ENCODE measurements at regions not wholly inside any gene's neighbourhood (a gene's known extent, or its start where the extent isn't known, plus 50 kb on each side); places are given as distances from the start of the nearest gene placed in this dataset.

DNA sequence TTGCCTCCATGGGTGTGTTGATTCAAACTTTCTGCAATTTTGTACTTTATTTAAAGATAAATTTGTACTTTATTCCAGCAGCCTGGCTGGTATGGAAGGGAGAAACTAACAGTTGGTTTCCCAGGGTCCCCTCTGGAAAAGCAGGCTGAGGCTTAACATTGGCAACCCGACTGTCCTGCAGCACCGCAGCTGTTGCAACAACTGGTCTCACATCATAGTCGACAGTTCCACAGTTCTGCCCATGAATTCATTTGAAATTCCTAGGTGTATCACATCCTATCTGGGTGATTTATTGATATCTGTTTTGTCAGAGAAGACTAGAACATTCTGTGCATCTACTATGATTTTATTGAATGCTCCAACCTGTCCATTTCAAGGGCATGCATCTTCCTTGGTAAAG lies 98.8 kb upstream of the GATB start:
- H3K4me1 Mint-ChIP-seq: peaks cover 18% of the 10 kb centered on the region
- no peaks in the 10 kb centered on the region for H3K9me3 Mint-ChIP-seq
- H3K27me3 Mint-ChIP-seq (ENCODE audit: low read depth): peaks cover 24% of the 10 kb centered on the region
- no peaks in the 10 kb centered on the region for H3K36me3 Mint-ChIP-seq (ENCODE audit: low read depth)
- no peak overlapping the region for H3K27ac Mint-ChIP-seq
- no peak overlapping the region for H3K4me3 Mint-ChIP-seq
- TF ChIP-seq, protein P1, sequence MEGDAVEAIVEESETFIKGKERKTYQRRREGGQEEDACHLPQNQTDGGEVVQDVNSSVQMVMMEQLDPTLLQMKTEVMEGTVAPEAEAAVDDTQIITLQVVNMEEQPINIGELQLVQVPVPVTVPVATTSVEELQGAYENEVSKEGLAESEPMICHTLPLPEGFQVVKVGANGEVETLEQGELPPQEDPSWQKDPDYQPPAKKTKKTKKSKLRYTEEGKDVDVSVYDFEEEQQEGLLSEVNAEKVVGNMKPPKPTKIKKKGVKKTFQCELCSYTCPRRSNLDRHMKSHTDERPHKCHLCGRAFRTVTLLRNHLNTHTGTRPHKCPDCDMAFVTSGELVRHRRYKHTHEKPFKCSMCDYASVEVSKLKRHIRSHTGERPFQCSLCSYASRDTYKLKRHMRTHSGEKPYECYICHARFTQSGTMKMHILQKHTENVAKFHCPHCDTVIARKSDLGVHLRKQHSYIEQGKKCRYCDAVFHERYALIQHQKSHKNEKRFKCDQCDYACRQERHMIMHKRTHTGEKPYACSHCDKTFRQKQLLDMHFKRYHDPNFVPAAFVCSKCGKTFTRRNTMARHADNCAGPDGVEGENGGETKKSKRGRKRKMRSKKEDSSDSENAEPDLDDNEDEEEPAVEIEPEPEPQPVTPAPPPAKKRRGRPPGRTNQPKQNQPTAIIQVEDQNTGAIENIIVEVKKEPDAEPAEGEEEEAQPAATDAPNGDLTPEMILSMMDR (IDR thresholded peaks at IDR 0.05; ENCODE audit: unreplicated experiment in 3 of 3): no peak

DNA sequence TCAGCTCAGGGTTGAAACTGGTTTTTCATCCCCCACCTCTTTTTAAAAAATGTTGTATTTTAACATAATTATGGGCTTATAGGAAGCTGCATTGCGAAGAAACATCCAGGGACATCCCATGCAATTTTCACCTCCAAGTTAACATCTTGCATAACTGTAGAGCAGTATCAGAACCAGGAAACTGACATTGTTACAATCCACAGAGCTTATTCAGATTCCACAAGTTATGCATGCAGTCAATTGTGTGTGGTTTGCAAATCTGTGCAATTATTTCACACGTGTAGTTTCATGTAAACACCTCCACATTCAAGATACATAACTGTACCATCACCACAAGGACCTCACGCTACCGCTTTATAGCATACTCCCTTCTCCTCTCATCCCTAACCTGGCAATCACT lies 97.5 kb upstream of the GATB start:
- Mint-ChIP-seq H3K9me3 (no peaks in the 10 kb centered on the region), H3K4me3 (no peak overlapping the region), H3K4me1 (peaks cover 18% of the 10 kb centered on the region), H3K27ac (no peak overlapping the region), H3K27me3 (ENCODE audit: low read depth) (peaks cover 28% of the 10 kb centered on the region), H3K36me3 (ENCODE audit: low read depth) (no peaks in the 10 kb centered on the region)
- TF ChIP-seq, protein P1 (IDR thresholded peaks at IDR 0.05; ENCODE audit: unreplicated experiment in 3 of 3): no peak

GRCh38 chr4:151857368-151857767 lies 96.6 kb upstream of the GATB start:
- Mint-ChIP-seq H3K36me3 (ENCODE audit: low read depth) (no peaks in the 10 kb centered on the region), H3K9me3 (no peaks in the 10 kb centered on the region), H3K4me3 (no peak overlapping the region), H3K4me1 (peaks cover 18% of the 10 kb centered on the region), H3K27me3 (ENCODE audit: low read depth) (peaks cover 24% of the 10 kb centered on the region), H3K27ac (no peak overlapping the region)
- TF ChIP-seq, protein P1 (IDR thresholded peaks at IDR 0.05; ENCODE audit: unreplicated experiment in 3 of 3): no peak

GRCh38 chr4:151855747-151856146 lies 94.9 kb upstream of the GATB start:
- Mint-ChIP-seq H3K9me3 (no peaks in the 10 kb centered on the region), H3K36me3 (ENCODE audit: low read depth) (no peaks in the 10 kb centered on the region), H3K27me3 (ENCODE audit: low read depth) (peaks cover 16% of the 10 kb centered on the region), H3K4me3 (no peak overlapping the region), H3K4me1 (peaks cover 17% of the 10 kb centered on the region), H3K27ac (no peak overlapping the region)
- TF ChIP-seq, protein P1 (IDR thresholded peaks at IDR 0.05; ENCODE audit: unreplicated experiment in 3 of 3): no peak

DNA sequence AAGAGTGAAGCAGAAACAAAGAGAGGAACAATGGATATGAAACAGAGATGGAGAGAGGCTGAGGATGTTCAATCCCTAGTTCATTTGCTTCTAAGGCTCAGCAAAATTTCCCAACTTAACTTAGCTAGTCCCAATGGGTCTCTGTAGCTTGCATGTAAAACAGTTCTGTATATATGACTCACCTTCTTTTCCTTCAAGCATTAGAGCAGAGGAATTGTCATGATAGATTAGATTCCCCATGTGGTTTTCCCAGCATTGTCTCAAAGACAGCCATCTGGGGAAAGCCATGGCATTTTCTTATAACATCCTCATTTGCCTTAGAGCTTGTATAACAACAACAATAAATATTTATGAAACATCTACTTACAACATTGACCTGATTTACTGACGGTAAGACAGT lies 93.9 kb upstream of the GATB start:
- Mint-ChIP-seq H3K36me3 (ENCODE audit: low read depth) (no peaks in the 10 kb centered on the region), H3K9me3 (no peaks in the 10 kb centered on the region), H3K27me3 (ENCODE audit: low read depth) (peaks cover 14% of the 10 kb centered on the region), H3K27ac (no peak overlapping the region), H3K4me3 (no peak overlapping the region), H3K4me1 (peaks cover 7% of the 10 kb centered on the region)
- TF ChIP-seq, protein P1 (IDR thresholded peaks at IDR 0.05; ENCODE audit: unreplicated experiment in 3 of 3): no peak

DNA sequence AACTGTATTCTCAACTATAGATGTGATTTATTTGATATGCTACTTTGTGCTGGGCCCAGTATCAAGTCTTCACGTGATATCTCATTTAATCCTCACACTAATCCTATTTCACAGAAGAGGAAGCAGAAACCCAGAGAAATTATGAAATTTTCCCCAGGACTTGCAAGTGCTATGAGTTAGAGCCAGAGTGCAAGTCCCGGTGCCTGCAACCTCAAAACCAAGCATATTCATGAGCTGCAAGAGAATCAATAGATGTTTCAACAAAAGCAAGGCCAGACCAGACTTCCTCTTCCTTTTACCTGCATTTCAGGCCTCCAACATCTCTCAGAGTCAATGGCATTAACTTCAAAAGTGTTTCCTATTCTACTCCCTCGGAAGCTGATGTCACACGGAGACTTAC lies 92.2 kb upstream of the GATB start:
- H3K36me3 Mint-ChIP-seq (ENCODE audit: low read depth): no peaks in the 10 kb centered on the region
- no peaks in the 10 kb centered on the region for H3K4me1 Mint-ChIP-seq
- no peak overlapping the region for H3K27ac Mint-ChIP-seq
- H3K27me3 Mint-ChIP-seq (ENCODE audit: low read depth): peaks cover 10% of the 10 kb centered on the region
- no peaks in the 10 kb centered on the region for H3K9me3 Mint-ChIP-seq
- H3K4me3 Mint-ChIP-seq: no peak overlapping the region
- TF ChIP-seq, protein P1 (IDR thresholded peaks at IDR 0.05; ENCODE audit: unreplicated experiment in 3 of 3): no peak

Measured in nephron (organoid).